ENCODE measurements at regions not wholly inside any gene's neighbourhood (a gene's known extent, or its start where the extent isn't known, plus 50 kb on each side); places are given as distances from the start of the nearest gene placed in this dataset.
"Not testable (repeated sequence)": the region's sequence is repeated elsewhere in the genome, so short reads cannot be mapped to it uniquely, and the experiment has no call there.

GRCh38 chr3:180421721-180422120, 180.2 kb upstream of the TTC14 start:
- H3K27ac ChIP-seq = no peak overlapping the region
- CTCF ChIA-PET = no interaction called here
- POLR2A ChIA-PET (ENCODE audit: low non-redundant PET) = no interaction called here
- DNase-seq (ENCODE audit: low spot score) = no peak
- no peak for TF ChIP-seq CTCF (conservative IDR thresholded peaks at IDR 0.05; ENCODE audit: low read depth)

- CTCF ChIA-PET = interaction anchor here (0.6 kb wide), 1 partner anchor 775 kb away, joined by 3 read pairs; no protein-coding TSS in a partner anchor
- DNase-seq (ENCODE audit: low spot score); H3K27ac ChIP-seq; POLR2A ChIA-PET (ENCODE audit: low non-redundant PET): not testable (repeated sequence)
Measured at GRCh38 chr3:180424305-180424704, 177.7 kb upstream of the TTC14 start.

GRCh38 chr3:180430896-180431295, 171.1 kb upstream of the TTC14 start:
- peak; percentile 12 for DNase-seq (ENCODE audit: low spot score)
- H3K27ac ChIP-seq = no peak overlapping the region
- ChIA-PET POLR2A (ENCODE audit: low non-redundant PET) (no interaction called here), CTCF (no interaction called here)
- no peak for TF ChIP-seq CTCF (conservative IDR thresholded peaks at IDR 0.05; ENCODE audit: low read depth)

GRCh38 chr3:180433152-180433551, 168.8 kb upstream of the TTC14 start:
- POLR2A ChIA-PET (ENCODE audit: low non-redundant PET) = no interaction called here
- H3K27ac ChIP-seq = no peak overlapping the region
- peak; percentile 80 for DNase-seq (ENCODE audit: low spot score)
- TF ChIP-seq CTCF (conservative IDR thresholded peaks at IDR 0.05; ENCODE audit: low read depth) = no peak
- CTCF ChIA-PET = no interaction called here

- POLR2A ChIA-PET (ENCODE audit: low non-redundant PET) = no interaction called here
- CTCF ChIA-PET = no interaction called here
- TF ChIP-seq CTCF (conservative IDR thresholded peaks at IDR 0.05; ENCODE audit: low read depth) = no peak
- DNase-seq (ENCODE audit: low spot score) = peak; percentile 50
- H3K27ac ChIP-seq = no peak overlapping the region
Measured at GRCh38 chr3:180447136-180447535, 154.8 kb upstream of the TTC14 start.

- H3K27ac ChIP-seq; DNase-seq (ENCODE audit: low spot score); CTCF ChIA-PET; POLR2A ChIA-PET (ENCODE audit: low non-redundant PET): not testable (repeated sequence)
Measured at GRCh38 chr3:180448407-180448806, 153.6 kb upstream of the TTC14 start.

- TF ChIP-seq CTCF (conservative IDR thresholded peaks at IDR 0.05; ENCODE audit: low read depth) = no peak
- no peak overlapping the region for H3K27ac ChIP-seq
- ChIA-PET POLR2A (ENCODE audit: low non-redundant PET) (no interaction called here), CTCF (no interaction called here)
- no peak for DNase-seq (ENCODE audit: low spot score)
Measured at GRCh38 chr3:180457225-180457624, 144.7 kb upstream of the TTC14 start.

- CTCF ChIA-PET = interaction anchor here (0.6 kb wide), 1 partner anchor 358 kb away, joined by 3 read pairs; no protein-coding TSS in a partner anchor
- TF ChIP-seq CTCF (conservative IDR thresholded peaks at IDR 0.05; ENCODE audit: low read depth) = no peak
- no peak overlapping the region for H3K27ac ChIP-seq
- POLR2A ChIA-PET (ENCODE audit: low non-redundant PET) = no interaction called here
- DNase-seq (ENCODE audit: low spot score) = no peak
Measured at GRCh38 chr3:180466401-180467011, 135.5 kb upstream of the TTC14 start.
